NOMO-1 (cell line): ENCODE measurements at regions not wholly inside any gene's neighbourhood (a gene's known extent, or its start where the extent isn't known, plus 50 kb on each side); places are given as distances from the start of the nearest gene placed in this dataset.
"Not testable (repeated sequence)": the region's sequence is repeated elsewhere in the genome, so short reads cannot be mapped to it uniquely, and the experiment has no call there.

Experiments
- DNase-seq, 2 experiments: peaks; one replicate each; lab custom pipeline; 2025; ENCODE audit not compliant: unreplicated experiment in 2 of 2; lab: John Stamatoyannopoulos, UW

DNA sequence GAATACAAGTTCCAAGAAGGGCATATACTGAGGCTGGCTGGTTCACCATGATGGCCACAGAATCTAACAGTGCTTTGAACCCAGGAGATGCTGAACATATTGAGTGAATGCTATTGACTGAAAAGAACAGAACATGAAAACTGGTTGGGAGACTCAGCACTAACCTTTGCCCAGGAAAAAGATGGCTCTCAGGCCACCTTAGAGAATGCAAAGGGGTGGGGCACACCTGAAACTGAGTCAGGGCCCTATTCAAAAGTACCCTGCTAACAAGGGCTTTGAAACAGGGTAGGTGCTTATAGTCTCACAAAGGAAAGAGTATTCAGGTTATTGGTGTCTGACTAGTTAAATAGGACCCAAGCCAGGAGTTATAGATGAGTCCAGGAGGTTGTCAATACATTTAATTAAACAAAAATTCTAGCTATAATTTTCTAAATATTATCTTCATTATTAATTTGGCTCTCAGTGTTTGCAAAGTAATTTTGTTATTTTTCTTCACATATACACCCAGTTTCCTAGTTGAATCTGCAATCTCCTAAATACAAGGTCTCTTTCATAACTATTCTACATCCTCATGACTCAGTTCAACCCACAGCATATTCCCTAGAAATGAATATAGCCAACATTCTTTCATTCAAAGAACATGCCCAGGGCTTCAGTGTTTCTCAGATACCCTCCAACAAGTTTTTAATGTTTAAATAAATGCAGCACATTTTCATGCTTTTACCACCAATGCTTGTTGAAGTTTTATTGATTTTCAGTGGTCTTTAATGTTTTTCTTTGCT, 144.2 kb upstream of the RAPGEF2 start:
- no peak for DNase-seq

DNA sequence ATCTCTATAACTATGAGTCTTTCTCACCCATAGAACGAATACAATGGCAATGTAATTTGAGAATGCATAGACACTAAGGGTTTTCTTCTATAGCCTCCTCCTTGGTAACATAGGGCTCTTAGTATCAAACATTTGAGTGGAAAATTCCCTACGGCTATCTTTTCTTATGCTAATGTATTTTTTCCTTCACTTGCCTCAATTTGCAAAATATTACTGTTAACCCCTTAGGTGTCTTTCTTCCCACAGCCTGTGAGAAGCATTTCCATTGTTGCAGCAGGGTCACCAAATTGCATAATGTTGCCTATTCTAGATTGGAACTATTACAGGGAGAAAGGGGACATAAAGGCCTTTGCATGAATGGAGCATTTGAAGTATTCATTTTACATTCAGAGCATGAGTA, 140.5 kb upstream of the RAPGEF2 start:
- no peak for DNase-seq

DNA sequence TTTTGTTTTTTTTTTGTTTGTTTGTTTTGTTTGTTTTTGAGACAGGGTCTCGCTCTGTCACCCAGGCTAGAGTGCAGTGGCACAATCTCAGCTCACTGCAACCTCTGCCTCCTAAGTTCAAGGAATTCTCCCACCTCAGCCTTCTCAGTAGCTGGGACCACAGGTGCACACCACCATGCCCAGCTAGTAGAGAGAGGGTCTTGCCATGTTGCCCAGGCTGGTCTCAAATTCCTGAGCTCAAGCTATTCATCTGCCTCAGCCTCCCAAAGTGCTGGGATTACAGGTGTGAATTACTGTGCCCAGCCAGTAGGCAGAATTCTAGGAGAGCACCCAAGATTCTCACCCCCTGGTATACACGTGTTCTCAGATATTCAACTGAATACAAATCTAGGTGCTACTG, 139.6 kb upstream of the RAPGEF2 start:
- DNase-seq = not testable (repeated sequence)

DNA sequence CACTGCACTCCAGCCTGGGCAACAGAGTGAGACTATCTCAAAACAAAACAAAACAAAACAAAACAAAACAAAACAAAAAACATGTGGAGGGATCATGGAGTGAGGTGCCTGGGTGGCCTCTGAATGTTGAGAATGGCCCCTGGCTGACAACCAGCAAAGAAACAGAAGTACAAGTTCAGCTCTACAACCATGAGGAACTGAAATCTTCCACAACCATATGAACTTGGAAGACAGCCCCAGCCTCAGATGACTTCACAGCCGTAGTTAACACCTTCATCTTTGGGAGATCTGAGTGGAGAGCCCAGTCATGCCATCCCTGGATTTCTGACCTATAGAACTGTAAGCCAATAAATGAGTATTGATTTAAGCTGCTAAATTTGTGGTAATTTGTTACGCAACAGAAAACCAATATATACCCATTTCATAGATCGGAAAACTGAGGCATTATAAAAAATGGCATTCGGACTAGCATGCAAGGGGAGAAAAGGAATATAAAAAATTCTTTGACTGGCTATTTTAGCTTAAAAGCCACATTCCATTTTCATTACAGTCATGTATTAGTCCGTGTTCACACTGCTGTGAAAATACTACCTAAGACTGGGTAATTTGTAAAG, 138.7 kb upstream of the RAPGEF2 start:
- DNase-seq = peak in 1 of 2 experiments; percentile 21

DNA sequence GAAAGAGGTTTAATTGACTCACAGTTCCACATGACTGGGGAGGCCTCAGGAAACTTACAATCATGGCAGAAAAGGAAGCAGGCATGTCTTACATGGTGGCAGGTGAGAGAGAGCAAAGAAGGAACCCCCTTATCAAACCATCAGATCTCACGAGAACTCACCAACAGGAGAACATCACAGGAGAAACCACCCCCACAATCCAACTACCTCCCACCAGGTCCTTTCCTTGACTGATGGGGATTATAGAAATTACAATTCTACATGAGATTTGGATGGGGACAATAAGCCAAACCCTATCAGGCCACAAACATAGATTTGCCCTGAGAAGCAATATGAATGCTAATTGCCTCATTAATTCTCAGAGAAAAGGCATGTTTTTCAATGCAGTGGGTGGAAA, 138.2 kb upstream of the RAPGEF2 start:
- DNase-seq = no peak

DNA sequence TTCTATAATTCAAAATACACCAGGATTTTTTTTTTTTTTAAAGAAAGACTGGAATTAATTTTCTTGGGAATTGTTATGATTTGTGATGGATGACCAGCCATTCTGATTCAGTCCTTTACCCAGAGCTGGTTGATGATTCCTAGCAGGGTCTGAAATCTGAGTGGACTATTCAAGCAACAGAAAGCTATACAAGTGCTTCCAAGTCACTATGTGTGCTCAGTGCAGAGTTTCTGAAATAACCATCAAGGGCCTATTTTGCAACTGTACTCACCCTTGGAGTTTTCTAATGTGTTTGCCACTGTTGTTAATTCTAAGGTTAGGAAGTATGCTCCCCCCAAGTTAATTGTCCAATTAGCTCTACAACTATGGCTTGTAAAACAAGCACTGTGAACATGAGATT, 137.7 kb upstream of the RAPGEF2 start:
- no peak for DNase-seq

DNA sequence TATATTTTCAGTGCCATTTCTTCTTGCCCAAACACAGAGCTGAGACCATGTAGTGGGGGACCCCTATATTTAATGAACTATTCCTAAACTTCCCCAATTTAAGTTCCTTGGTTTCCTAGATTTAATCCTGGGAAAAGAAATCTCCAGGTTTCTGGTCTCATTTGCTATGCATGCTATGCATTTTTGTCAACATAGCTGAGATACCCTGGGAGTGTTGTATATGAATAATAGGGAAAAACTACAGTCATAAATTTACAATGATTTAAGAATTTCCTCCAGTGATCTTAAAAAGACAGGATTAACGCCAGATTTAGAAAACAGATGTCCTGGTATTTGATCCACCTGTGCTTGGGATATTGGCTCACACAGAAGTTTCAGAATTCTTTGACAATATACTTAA, 136.8 kb upstream of the RAPGEF2 start:
- no peak for DNase-seq

DNA sequence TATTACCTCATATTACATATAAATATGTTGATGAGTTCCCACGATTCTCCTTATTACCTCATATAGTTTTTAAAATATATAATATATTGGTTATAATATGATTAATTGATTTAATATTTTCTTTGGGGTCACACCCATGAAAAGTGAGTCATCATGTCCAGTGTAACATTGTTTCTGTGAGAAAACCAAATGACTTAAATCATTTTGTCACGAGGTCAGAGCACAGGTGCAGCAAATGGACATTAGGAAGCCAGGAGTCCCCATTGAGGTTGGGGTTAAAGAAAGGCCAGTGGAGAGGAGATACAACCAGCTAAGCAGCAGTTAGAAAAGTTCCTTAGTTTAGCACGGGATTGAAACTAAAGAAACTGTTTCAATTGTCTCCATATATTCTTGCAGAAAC, 133.9 kb upstream of the RAPGEF2 start:
- no peak for DNase-seq

DNA sequence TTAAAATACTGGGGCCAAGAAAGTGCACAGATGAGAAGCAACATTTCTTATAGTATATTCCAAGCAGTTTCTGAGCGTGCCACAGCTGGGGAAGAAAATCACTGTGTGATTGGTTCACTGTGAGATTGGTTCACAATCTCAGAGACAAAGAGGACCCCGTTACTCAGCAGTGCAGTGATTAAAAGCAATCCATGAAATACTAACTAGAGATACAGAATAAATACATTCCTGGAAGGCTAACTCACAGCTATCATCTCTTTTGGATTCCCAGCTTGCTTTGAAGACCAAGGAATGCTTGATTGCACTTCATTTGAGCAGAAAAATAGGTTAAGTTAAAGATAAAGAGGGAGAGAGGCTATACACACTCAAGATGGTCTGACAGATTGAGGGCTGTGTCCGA, 132.1 kb upstream of the RAPGEF2 start:
- no peak for DNase-seq

DNA sequence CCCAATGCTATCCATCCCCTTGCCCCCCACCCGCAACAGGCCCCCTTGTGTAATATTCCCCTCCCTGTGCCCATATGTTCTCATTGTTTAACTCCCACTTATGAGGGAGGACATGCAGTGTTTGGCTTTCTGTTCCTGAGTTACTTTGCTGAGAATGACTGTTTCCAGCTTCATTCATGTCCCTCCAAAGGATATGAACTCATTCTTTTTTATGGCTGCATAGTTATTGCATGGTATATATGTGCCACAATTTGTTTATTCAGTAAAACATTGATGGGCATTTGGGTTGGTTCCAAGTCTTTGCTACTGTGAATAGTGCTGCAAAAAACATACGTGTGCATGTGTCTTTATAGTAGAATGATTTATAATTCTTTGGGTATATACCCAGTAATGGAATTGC, 128.4 kb upstream of the RAPGEF2 start:
- DNase-seq = not testable (repeated sequence)

DNA sequence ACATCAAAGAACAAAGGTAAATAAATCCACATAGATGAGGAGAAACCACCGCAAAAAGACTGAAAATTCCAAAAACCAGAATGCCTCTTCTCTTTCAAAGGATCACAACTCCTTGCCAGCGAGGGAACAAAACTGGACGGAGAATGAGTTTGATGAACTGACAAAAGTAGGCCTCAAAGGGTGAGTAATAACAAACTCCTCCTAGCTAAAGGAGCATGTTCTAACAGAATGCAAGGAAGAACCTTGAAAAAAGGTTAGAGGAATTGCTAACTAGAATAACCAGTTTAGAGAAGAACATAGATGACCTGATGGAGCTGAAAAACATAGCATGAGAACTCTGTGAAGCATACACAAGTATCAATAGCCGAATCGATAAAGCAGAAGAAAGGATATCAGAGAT, 122.2 kb upstream of the RAPGEF2 start:
- DNase-seq = not testable (repeated sequence)

DNA sequence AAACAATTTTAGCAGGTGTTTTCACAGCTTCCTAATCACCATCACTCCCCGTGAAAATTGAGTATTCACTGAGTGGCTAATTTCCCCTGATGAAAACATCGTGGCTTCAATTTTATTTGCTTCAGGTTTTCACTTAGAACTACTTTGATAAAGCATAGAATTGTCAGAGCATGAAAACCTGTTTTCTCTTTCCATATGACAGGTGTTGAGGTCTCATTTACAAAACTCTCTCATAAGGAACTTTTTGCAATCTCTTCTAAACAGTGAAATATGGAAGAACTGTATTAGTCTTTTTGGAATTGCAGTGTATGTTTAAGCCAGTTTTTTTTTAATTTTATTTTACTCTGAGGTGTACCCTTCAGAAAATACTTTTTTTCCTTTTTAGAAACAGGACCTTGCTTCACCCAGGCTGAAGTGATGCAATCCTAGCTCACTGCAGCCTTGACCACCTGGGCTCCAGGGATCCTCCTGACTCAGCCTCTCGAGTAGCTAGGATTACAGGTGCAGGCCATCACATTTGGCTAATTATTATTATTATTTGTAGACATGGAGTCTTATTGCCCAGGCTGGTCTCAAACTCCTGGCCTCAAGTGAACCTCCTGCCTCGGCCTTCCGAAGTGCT, 111.2 kb upstream of the RAPGEF2 start:
- no peak for DNase-seq

DNA sequence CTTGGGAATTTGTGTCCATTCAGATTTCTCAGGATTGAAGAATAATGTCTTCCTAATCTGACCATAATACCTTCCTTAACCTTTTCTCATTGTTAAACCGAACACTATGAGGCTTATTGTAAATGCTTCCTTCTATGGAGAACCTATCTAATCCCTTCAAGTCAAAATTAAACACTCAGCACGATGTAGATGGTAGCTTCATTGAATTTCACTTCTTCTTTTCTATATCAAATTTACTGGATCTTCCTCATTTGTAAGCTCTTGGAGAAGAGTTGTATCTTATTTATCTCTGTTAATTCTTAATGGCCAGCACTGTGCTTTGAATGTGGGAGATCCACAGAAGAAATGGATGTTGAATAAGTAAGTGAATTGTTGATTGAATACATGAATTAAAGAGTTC, 109.0 kb upstream of the RAPGEF2 start:
- peak; percentile 23 to 90 for DNase-seq

DNA sequence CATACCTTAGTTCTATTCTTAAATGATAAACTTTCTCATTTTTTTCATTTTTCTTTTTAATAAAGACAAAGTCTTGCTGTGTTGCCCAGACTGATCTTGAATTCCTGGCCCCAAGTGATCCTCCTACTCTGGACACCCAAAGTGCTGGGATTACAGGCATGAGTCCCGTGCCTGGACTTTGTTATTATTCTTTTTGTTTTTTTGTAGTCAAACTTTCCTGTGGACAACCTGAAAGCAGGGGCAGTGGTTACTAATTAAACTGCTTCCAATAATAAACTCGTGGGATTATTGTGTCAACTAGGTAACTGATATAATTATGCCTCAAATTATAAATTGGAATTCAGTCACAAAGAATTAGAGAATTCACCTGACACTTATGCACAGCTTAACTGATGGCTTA, 107.8 kb upstream of the RAPGEF2 start:
- no peak for DNase-seq

DNA sequence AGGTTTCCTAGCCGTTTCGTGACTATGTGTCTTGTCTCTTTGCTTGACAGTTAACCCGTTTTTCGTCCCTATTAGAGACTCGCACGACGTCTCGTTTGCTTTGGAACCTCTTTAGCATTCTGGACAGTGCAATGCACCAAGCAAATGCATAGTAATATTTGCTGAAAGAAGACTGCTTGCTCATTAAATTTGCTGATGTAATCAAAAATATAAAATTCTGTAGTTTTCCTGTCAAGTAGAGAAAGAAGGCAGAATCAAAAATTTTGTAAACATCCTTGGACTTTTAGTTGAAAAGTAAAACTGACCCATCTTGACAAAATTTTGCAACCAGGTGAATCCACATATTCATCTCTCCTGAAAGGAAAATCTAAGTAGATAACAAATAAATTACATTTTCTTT, 106.9 kb upstream of the RAPGEF2 start:
- DNase-seq = no peak

DNA sequence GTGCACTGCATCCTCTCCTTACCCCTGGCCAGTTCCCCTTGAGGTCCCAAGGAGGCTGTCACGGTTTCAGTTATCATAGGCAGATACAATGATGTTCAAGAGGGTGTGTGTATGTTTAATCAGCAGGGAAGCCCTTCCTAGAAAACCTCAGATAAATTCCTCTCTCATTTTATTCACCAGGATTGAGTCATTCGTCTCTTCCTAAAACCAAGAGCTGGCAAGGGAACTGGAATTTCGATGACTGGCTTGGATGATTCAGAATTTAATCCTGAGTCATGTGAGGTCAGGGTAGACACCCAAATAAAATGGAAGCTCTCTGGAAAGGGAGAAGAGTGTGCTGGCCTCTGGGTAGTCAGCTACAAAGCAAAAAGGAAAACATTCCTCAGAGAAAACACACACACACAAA, 106.2 kb upstream of the RAPGEF2 start:
- no peak for DNase-seq

DNA sequence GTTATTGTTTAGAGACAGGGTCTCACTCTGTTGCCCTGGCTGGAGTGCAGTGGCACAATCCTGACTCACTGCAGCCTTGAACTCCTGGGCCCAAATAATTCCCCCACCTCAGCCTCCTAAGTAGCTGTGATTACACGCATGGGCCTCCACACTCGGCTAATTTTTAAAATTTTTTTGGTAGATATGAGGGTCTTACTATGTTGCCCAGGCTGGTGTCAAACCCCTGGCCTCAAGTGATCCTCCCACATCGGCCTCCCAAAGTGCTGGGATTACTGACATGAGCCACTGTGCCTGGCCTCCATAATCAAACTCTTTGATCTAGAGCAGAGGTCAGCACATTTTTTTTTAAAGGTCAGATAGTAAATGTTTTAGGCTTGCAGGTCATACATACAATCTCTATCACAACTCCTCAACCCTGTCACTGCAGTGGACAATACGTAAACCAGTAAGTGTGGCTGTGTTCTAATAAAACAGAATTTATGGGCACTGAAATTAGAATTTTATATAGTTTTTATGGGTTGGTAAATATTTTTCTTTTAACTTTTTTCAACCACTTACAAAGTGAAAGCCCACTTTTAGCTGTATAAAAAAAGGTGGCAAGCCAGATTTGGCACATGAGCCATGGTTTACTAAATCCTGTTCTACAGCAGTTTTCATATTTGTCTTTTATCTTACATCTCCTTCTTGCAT, 105.1 kb upstream of the RAPGEF2 start:
- DNase-seq = no peak

DNA sequence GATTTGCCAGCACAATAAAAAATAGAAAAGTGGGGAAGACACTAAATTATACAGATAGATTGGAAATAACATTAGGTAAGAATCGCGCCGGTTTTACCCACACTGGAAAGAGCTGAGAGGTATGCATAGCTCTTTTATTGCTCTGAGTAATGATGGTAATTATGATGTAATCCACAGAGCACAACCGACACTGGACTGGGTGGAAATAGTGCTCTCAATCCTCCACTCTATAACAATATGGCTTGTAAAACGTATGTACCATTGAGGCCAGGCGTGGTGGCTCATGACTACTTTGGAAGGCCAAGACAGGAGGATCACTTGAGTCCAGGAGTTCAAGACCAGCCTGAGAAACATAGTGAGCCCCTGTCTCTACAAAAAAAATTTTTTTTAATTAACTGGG, 104.3 kb upstream of the RAPGEF2 start:
- peak; percentile 35 to 86 for DNase-seq

DNA sequence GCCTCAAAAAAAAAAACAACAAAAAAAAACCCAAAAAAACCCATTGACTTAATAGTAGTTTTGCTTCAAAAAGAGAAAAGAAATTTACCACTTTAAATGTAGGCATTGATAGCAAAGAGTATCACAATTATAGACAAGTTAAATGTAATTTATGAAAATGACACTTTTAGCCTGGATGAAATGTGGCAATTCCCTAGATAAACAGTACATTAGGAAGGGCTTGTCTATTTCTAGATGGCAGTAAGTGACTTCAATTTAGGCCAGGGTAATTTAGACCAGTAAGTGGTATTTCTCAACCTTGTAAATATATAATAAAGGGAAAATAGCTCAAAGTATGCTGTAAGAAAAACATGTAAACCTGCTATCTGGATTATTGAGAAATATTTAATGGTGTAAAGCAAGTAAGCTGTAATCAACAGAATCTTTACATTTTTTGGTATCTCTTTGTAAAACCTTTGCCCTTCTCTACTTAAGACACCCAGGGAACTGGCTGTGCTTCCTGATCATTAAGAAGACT, 103.7 kb upstream of the RAPGEF2 start:
- peak; percentile 31 to 46 for DNase-seq

DNA sequence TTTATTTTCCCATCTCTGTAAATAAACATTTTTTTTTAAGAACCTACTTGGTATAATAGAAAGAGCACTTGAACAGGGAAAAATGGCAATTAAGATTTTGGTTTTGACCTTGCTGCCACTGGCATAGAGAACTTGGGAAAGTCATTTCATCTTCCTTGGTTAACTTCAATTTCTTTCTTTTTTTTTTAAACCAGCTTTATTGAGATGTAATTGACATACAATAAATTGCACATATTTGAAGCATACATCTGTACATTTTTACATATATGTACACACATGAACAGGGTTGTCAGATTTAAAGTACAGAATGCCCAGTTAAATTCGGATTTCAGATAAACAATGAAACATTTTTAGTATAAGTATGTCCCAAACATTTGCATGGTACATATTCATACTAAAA, 103.0 kb upstream of the RAPGEF2 start:
- no peak for DNase-seq

DNA sequence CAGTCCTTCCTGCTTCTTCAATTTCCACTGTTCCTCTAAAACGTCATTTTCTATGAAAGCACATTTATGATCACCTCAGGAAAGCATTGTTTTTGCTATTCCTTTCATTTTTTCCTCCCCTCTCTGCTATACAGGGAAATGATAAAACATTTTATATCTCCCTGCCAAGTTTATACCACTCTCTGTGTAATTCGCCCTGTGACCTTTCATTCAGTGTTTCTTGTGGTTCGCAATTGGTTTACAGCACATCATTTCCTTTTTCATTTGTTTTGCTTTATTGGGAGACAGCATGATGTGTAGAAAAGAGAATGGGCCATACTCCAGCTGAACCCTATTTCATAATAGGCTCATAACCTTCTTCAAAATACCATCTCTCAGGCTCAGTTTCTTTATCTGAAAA, 99.9 kb upstream of the RAPGEF2 start:
- no peak for DNase-seq
